ENCODE measurements at regions not wholly inside any gene's neighbourhood (a gene's known extent, or its start where the extent isn't known, plus 50 kb on each side); places are given as distances from the start of the nearest gene placed in this dataset.
"Not testable (repeated sequence)": the region's sequence is repeated elsewhere in the genome, so short reads cannot be mapped to it uniquely, and the experiment has no call there.

DNA sequence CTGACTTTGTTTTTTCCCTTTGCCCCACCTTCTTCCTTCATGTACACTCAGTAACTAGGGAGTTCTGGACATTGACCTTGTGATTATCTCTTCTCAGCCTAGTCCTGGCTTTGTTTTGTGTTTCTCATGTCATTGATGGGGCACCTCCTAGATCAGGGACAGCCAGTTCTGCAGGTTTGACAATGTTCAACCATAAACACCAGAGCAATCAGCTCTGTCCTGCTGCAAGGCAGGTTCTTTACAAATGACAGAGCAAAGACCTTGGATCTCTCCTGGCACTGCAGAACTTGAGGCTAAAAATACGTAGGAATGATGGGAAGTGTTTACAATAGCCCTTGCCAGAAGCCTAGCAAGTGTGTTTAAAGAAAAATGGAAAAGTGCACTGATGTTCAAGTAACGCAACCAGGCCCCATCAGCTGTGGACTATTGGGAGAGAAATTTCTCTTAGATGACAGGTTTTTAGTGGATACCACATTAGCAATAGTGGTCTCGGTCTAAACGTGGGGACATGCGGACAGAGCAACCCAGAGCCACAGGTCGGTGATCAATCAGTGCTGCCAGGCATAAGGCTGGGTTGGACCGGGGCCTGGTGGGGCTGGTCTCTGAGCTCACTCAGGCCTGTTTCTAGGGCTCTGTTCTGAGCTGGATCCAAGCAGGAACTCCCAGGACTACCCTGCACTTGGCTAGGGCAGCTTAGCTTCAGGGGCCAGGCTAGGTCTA, 76.8 kb downstream of the SOWAHC start:
- no peak for DNase-seq (ENCODE audit: low spot score)

DNA sequence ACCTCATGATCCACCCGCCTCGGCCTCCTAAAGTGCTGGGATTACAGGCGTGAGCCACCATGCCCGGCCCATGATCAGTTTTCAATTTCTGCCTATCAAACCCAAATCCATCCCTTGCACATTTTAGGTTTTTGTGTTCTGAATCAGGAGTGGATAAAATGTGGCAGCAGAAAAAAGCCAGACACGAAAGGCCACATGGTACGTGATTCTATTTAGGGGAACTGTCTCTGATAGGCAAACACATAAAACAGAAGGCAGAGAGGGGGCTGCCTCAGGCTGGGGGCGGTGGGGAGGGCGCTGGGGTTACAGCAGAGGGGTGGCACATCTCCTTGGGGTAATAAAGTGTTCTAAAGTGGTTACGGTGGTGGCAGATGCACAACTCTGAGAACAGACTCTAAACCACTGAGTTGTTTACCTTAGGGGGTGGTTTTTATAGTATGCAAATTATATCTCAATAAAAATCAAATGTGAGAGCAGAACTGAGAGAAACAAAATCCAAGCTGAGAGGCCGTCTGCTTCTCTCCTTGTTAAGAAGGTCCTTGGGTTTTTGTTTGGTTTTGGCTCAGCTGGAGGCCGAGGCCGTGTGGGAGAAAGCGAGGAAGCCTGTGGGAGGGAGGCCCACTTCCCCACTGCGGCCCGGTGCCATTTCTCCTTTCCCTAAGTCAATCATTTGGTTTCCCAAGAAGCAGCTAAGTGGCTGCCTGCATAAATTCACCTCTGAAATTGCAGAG, 78.0 kb downstream of the SOWAHC start:
- no peak for DNase-seq (ENCODE audit: low spot score)

DNA sequence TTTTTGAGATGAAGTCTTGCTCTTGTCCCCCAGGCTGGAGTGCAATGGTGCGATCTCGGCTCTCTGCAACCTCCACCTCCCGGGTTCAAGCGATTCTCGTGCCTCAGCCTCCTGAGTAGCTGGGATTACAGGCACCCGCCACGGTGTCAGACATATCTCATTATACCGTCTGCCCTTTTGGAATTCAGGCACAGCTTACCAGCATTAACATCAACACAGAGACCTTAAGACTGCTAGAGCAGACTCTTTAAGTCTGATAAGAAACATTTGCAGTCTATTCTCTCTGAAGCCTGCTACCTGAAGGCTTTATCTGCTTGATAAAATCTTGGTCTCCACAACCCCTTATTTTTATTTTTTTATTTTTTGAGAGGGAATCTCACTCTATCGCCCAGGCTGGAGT, 78.7 kb downstream of the SOWAHC start:
- DNase-seq (ENCODE audit: low spot score) = not testable (repeated sequence)

DNA sequence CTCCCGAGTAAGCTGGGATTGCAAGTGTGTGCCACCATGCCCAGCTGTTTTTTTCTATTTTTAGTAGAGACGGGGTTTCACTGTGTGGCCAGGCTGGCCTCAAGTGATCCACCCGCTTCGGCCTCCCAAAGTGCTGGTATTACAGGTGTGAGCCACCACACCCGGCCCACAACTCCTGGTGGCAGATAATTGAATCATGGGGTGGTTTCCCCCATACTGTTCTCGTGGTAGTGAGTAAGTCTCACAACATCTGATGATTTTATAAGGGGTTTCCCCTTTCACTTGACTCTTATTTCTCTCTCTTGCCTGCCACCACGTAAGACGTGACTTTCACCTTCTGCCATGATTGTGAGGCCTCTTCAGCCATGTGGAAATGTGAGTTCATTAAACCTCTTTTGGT, 79.1 kb downstream of the SOWAHC start:
- peak; percentile 8 for DNase-seq (ENCODE audit: low spot score)

DNA sequence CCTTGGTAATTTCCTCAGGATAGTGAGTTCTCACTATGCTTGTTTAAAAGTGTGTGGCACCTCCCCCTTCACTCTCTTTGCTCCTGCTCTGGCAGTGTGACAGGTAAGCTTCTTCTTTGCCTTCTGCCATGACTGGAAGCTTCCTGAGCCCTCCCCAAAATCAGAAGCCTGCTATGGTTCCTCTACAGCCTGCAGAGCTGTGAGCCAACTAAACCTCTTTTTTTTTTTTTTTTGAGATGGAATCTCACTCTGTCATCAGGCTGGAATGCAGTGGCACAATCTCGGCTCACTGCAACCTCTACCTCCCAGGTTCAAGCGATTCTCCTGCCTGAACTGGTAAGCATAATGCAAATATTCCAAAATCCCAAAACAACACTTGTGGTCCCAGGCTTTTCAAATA, 80.0 kb downstream of the SOWAHC start:
- DNase-seq (ENCODE audit: low spot score) = no peak

DNA sequence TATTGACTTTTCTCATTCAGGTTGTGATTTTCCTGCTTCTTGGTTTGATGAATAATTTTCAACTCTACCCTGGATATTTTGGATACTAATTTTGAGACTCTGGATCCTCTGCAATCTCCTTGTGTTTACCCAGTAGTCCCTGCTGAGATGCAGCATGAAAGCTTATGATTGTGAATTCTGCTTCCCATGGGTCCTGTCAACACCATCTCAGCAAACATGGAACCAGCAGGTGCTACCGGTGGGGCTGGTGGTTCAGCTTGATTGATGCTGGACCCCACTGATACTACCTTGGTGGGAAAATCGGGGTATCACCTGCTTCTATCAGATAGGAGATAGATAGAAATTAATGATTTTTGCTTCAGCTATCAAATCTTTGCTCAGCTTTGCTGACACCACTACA, 81.1 kb downstream of the SOWAHC start:
- no peak for DNase-seq (ENCODE audit: low spot score)

DNA sequence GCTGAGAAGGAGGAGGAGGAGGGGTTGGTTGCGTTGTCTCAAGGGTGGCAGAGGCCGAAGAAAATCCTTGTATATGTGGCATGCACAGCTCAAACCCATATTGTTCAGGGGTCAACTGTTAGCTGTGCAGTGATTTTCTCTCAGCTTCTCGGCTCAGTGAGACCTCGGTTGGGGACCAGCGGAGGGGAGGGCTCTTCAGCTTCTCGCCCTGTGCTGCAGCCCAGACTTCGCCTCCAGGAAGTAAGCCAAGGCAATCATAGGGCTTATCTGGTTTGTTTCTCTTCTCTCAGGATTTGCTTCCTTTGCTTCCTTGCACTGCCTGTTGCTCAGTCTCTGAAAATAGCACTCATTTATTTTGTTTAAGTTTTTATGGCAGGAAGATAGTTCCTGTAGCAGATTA, 85.5 kb downstream of the SOWAHC start:
- no peak for DNase-seq (ENCODE audit: low spot score)

DNA sequence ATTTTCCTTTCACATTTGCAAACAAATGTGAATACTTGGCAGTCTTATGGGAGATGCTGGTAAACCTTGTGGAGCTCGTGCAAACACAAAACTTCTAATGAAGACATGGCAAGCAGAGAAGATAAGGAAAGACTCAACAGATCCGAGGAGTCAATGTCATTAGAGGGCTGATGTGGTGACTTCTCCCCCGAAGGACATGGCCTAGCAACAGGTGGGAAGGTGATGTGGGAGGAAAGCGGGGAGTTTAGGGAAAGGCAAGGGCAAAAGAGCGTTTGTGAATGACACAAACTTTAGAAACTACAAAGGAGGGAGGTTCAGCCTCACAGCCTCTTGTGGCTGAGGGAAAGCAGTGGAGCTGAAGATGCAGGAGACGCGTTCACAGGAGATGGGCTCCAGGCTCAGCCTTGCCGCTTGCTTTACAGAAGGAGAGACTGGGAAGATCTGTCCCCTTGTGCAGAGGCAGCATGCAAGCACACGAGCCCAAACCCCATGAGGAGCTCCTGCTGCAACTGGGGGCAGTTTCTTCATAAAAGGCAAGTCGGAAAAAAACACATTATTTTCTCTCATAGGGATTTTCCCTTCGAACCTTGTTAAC, 86.6 kb downstream of the SOWAHC start:
- DNase-seq (ENCODE audit: low spot score) = no peak

DNA sequence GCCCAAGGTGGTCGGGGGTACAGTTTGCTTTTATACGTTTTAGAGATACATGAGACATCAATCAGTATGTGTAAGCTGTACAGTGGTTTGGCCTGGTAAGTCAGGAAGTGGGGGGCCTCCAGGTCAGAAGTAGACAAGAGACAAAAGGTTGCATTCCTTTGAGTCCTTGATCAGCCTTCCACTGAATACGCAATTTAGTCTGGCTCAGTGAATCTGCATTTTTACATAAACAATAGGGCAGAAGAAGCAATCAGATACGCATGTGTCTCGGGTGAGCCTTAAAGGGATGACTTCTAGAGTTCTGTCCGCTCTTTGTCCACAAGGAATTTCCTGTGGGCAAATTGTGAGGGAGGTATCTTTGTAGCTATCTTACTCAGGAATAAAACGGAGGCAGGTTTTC, 87.2 kb downstream of the SOWAHC start:
- DNase-seq (ENCODE audit: low spot score) = no peak

DNA sequence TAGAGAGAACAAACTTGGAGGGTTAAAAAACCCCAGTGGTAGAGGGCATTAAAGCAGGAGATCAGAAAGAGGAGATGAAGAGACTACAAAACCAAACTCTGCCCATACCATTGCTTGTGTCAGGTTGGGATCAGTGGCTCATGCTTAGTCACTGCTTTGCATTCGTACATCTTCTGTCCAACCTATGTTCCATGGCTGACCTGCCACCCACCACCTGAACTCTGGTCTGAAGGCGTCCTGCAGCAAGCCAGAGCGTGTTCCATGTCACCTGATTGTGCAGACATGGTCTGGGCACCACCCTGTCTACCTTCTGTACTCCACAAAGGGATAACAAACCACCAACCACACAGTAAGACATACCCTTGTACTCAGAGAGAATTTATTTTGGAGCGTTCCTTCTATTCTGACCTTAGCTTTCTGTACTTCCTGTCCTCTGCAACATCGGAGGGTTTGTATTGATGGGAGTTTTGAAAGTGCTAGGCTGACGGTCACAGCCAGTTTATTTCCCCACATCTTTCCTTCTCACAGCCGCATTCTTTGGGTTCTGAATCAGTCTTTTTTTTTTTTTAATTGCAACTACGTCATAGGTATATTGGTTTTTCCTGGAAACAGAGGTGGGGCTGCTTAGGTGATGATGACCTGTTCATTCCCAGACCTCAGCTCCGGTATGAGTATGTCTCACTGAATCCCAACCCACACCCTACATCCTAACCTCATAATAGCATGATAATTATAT, 88.3 kb downstream of the SOWAHC start:
- peak; percentile 85 for DNase-seq (ENCODE audit: low spot score)

DNA sequence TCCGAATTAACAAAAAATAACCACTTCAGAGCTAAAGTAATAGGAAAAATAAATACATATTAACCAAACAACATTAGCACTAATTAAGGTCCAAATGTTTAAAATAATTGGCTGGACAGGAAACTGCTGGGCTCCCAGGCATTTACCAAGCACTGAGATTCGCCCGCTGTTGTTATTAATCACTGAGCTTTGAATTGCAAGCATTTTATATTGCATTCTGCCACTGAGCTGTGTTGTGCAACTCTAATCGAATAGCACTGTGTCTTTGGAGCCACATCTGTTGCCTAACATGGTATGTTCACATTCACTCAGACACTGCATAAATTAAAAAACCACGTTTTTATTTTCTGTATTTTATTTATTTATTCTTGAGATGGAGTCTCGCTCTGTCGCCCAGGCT, 88.9 kb downstream of the SOWAHC start:
- DNase-seq (ENCODE audit: low spot score) = peak; percentile 28

DNA sequence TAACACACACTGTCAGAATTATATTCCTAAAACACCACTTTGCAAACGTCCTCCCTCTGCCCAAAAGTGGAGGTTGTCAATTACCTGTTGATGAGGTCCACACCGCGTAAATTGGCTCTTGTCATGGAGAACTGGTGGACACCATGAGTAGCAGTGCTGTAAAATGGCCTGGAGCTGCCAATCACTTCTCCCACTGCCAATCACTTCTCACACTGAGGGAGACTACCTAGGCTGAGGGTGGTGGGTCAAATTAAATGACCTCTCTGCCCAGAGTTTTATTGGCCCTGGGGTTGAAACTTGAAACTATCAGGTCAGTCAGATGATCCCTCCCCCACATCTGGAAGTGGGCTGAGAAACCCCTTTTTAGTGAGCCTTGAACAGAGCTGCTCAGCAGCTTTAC, 89.6 kb downstream of the SOWAHC start:
- no peak for DNase-seq (ENCODE audit: low spot score)

DNA sequence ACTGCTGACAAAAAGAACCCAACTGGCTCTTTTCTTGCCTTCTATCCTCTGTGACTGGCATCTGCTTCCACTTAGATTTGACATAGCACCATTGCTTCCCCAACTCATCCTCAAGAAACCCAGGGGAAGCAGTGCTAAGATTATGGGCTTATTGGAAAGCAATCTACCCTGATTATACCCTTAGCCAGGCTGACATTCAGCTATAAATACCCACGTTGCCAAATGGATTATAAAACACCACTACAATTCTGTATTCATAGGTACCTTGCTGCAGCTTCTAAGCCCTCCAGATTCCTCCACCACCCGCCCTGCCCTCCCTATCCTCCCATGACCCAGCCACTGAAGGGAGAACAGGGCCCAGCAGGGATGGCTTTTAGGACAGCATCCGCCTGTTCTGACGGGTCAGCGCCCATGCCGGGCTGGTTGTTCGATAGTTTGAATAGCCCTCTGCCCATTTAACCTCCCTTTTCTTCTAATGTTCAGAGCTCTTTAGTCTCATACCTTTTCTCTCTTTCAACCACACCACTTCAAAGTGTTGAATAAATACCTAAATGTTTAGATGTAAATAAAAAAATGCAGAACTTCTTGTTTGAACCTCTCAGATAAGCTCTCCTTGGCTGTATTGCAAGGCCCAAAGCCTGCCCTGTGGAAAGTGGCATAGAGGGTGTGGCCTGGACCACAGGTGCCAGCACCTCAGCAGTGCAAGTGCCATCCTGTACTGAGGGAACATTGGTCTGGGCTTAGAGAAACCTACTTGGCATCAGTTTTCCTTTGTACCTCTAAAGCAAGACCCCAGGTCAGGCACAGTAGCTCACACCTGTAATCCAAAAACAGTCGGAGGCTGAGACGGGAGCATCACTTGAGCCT, 86.6 kb upstream of the RGPD5 start:
- DNase-seq (ENCODE audit: low spot score) = no peak

DNA sequence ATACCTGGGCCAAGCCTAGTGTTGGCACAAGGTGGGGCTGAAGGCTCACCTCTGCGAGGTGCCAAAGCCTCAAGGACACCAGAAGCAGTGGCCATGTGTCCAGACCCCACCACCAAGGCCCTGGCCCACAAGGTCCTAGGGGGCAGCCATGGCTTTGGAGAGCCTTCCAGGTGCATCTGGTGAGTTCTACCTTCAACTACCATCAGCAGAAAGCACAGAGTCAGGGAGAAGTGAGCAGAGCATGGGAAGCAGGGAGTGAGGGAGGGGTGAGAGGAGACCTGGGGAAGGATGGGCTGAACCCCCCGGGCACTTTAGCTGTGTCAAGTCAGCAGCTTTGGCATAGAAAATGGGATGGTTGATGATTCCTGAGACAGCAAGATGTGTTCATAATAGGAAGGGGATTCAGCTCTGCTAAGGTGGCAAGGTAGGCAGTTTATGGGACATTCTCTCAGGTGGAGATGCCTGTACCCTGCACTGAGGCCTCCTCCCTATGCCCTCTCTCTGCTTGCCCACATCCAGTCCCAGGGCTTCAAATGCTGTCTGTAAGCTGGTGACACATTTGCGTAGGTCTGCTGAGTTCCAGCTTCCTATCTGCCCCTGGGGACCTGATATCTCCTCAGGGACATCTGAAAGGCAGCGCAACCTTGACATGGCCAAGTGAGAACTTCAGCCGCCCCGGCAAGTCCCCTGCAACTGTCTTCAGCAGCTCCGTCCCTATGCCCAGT, 83.4 kb upstream of the RGPD5 start:
- DNase-seq (ENCODE audit: low spot score) = no peak

DNA sequence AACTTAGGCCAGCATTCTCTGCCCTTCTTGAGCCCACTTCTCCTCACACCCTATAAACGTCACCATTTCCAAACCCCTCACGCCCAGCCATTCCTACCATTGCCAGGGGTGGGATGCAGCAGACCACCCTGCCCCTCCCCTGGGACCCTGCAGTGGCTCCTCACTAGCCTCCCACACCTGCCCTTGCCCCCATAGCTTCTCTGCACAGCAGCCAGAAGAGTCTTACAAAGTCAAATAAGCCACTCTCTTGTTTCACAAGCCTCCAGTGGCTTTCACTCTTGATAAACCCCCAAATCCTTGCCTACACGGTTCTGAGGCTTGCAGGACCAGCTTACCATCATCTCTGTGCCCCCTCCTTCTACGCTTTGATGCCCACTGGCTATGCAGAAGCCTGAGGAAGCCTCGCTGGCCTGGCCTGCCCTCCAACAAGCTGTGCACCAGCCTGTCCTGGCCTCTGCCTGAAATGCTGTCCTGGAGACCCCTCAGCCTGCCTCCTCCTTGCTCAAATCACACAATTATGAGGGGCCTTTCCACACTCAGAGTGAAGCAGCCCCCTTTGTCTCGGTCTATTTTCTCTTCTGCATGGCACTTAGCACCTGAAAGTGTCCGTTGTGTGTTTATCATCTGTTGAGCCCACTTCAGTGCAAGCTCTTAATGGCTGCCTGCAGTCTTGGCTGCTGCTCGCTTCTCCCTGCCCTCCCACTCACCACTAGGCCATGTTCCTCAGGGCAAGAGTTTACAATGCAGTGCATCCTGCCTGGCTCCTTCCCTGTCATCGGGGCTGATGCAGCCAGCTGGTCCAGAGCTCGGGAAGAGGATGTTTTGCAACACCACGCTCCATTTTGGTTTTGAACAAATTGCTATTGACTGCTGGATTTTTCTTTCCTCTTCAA, 82.6 kb upstream of the RGPD5 start:
- DNase-seq (ENCODE audit: low spot score) = no peak

DNA sequence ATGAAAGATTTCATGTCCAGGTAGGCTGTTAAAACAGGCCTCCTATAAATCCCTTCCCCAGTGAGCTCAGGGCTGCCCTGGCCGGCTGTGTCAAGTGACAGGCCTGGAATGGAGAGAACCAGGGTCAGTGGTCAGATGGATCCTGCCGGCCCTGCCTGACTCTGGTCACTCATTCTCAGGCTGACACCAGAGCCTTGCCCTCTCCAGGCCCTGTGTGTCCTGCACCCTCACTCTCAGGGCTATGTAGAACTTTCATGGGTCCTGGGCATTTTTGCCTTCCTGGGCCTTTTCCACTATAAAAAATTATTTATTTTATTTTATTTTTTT, 82.0 kb upstream of the RGPD5 start:
- DNase-seq (ENCODE audit: low spot score) = no peak

DNA sequence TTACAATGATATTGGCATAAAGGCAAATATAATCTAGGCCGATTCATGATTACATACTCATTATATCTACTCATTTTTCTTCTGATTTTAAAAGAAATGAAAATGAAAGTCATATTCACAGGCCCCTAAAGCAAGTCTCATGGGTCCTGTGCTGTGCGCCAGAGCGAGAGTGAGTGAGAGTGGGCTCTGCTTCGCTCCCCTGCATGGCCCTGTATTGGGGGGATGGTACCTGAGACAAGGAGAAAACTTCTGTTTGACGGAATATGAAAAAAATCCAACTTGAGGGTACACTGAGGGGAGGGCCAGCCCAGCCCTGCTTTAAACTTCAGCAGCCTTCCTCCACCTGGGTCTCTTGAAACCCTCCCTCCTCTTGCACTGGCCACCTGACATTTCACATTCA, 81.4 kb upstream of the RGPD5 start:
- DNase-seq (ENCODE audit: low spot score) = no peak

DNA sequence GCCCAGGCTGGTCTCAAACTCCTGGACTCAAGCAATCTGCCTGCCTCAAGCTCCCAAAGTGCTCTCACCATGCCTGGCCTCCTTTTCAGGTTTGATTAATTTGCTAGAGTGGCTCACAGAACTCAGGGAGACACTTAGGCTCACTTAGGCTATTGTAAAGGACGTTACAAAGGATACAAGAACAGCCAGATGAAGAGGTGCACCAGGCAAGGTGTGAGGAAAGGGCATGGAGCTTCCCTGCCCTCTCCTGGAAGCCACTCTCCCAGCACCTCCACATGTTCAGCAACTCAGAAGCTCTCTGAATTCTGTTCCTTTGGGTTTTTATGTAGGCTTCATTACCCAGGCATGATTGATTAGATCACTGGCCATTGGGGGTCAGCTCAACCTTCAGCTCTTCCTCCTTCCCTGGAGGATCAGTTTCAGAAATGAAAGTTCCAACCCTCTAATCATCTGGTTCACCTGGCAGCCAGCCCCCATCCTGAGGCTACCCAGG, 78.7 kb upstream of the RGPD5 start:
- no peak for DNase-seq (ENCODE audit: low spot score)

DNA sequence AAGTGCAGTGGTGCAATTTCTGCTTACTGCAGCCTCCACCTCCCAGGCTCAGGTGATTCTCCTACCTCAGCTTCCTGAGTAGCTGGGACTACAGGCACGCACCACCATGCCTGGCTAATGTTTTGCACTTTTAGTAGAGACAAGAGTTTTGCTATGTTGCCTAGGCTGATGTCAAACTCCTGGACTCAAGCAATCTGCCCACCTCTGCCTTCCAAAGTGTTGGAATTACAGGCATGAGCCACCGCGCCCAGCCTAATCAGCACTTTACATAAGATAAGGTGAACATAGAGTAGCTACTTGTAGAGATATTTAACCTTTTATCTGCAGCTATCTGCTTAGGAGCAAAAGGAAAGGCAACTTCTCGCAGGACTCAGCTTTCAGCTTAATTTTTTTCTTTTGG, 77.5 kb upstream of the RGPD5 start:
- not testable (repeated sequence) for DNase-seq (ENCODE audit: low spot score)

DNA sequence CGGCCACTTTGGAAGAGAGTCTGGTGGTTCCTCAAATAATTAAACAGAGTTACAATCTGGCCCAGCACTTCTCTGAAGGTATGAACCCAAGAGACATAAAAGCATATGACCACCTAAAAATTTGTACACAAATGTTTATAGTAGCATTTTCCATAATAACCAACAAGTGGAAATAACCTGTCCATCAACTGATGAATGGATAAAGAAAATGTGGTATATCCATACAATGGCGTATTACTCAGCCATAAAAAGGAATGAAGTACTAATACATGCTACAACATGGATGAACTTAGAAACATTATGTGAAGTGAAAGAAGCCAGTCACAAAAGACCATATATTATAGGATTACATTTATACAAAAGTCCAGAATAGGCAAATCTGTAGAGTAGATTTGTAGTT, 76.0 kb upstream of the RGPD5 start:
- no peak for DNase-seq (ENCODE audit: low spot score)

Measured in A172 (cell line).